Activated naive CD4-positive, alpha-beta T cell treated with anti-CD3 and anti-CD28 coated beads for 36 hours (primary cell): ENCODE measurements at regions not wholly inside any gene's neighbourhood (a gene's known extent, or its start where the extent isn't known, plus 50 kb on each side); places are given as distances from the start of the nearest gene placed in this dataset.
"Not testable (repeated sequence)": the region's sequence is repeated elsewhere in the genome, so short reads cannot be mapped to it uniquely, and the experiment has no call there.

Source experiments
- CTCF ChIA-PET: fragments of 350-600 bp; sonication (Branson Sonifier 250); formaldehyde crosslinking; loops from one replicate; lab custom pipeline; 2021; ENCODE audit warnings: antibody characterized with exemption; lab: Charles Lee
- DNase-seq: peaks from one replicate; pipeline ENCODE4 v3.0.0-alpha.2; 2020
- H3K27ac Mint-ChIP-seq: one replicate; pipeline ENCODE4 v1.8.0; 2021; ENCODE audit warnings: mild to moderate bottlenecking, mixed read lengths
- H3K27me3 Mint-ChIP-seq: one replicate; pipeline ENCODE4 v1.8.0; 2021; ENCODE audit warnings: low read depth, mixed read lengths
- H3K36me3 Mint-ChIP-seq: one replicate; pipeline ENCODE4 v1.8.0; 2021; ENCODE audit warnings: low read depth, mixed read lengths
- H3K4me1 Mint-ChIP-seq: one replicate; pipeline ENCODE4 v1.8.0; 2021; ENCODE audit warnings: low read depth, mixed read lengths
- H3K4me3 Mint-ChIP-seq: one replicate; pipeline ENCODE4 v1.8.0; 2021; ENCODE audit warnings: mild to moderate bottlenecking, moderate library complexity, mixed read lengths
- H3K9me3 Mint-ChIP-seq: one replicate; pipeline ENCODE4 v1.8.0; 2021; ENCODE audit warnings: mixed read lengths
- intact Hi-C: fragments of 100-400 bp; cut with micrococcal nuclease; formaldehyde crosslinking; loops from one replicate; pipeline ENCODE4 v1.15.1; 2023

DNA sequence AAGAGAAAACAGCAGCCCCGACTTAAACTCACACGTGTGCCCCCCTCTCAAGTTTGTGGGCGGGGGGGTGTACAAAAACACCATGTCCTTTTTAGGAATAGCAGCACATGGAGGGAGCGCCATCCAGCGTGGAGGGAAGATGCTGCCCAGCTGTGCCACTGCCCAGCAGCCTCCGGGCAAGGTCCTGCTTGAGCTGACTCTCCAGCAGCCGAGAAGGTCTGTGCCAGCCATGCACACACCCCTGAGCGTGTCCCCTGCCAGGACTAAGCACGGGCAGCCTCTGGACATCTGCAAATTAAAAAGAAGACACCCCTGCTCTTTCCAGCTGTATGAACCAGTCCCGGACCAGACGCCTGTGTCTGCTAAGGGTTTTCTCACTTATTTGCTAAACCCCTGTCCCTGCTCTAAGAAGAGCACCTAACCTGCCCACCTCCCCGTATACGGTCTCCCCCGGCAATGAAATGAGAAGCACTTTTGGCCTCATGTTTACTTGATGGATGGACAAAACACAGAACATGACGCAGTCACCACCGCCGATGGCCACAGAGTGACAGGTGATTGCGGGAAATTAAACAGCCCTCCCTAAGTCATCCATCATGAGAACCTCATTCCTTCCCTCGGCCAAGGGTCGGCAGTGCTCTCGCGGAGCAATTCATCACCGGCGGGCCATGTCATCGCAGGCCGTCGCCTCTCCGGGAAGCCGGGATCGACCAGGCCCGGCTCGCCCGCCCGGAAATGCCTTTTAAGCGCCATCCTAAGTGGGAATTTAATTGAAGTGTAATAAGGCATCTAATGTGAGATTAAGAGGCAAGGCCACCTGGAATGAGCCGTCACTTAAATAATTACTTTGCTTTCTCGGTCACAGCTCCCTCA is 96.9 kb downstream of the OLFM1 start:
- intact Hi-C loops: no loop called here
- CTCF ChIA-PET: no interaction called here
- no peaks in the 10 kb centered on the region for H3K4me1 Mint-ChIP-seq
- H3K27me3 Mint-ChIP-seq: peaks cover 2% of the 10 kb centered on the region
- no peak overlapping the region for H3K27ac Mint-ChIP-seq
- no peak overlapping the region for H3K4me3 Mint-ChIP-seq
- no peaks in the 10 kb centered on the region for H3K9me3 Mint-ChIP-seq
- H3K36me3 Mint-ChIP-seq: no peaks in the 10 kb centered on the region
- DNase-seq: no peak

DNA sequence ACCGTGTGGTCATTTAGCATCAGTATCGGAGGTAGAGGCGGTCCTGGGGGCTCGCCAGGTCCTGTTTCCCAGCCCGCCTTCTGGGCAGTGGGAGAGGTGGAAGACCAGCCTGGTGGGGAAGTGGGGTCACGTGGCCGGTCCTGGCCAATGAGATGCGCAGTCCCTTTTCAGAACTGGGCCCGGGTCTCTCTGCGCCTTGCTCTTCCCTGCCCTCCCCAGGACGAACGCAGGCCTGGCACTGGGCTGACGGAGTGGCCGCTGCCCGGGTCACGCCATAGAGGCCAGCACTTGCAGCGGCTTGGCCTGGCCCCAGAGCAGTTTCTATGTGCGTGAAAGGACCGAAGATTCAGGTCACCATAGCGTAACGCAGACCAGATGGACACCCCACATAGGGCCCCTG is 97.6 kb downstream of the OLFM1 start:
- no peak overlapping the region for H3K4me3 Mint-ChIP-seq
- peaks cover 2% of the 10 kb centered on the region for H3K27me3 Mint-ChIP-seq
- no peak for DNase-seq
- no peaks in the 10 kb centered on the region for H3K9me3 Mint-ChIP-seq
- intact Hi-C loops: no loop called here
- no peaks in the 10 kb centered on the region for H3K36me3 Mint-ChIP-seq
- CTCF ChIA-PET: no interaction called here
- no peak overlapping the region for H3K27ac Mint-ChIP-seq
- H3K4me1 Mint-ChIP-seq: no peaks in the 10 kb centered on the region

GRCh38 chr9:135186248-135187164 is 99.0 kb downstream of the OLFM1 start:
- Mint-ChIP-seq H3K4me1 (no peaks in the 10 kb centered on the region), H3K27ac (no peak overlapping the region), H3K4me3 (no peak overlapping the region), H3K9me3 (no peaks in the 10 kb centered on the region), H3K27me3 (peaks cover 2% of the 10 kb centered on the region), H3K36me3 (no peaks in the 10 kb centered on the region)
- no peak for DNase-seq
- intact Hi-C loops: no loop called here
- CTCF ChIA-PET: no interaction called here

DNA sequence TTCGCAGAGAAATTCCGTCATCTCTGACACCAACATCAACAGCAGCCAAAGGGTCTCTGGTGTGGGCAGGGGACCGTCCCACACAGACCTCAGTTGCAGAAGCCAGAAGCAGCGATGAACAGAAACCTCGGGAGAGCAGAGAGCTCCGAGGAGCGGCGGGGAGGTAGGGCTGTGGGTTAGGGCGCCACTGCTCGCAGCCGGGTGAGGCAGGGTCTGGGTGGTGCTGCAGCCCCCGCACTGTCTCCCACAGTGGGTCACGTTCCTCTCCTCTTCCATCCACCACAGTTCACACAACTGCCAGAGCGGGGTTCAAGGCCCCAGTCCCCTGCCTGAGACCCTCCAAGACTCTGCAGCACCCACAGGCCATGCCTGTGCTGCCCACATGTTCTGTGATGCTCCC is 99.9 kb downstream of the OLFM1 start:
- CTCF ChIA-PET: no interaction called here
- Mint-ChIP-seq H3K4me3 (no peak overlapping the region), H3K27ac (no peak overlapping the region), H3K4me1 (no peaks in the 10 kb centered on the region), H3K36me3 (no peaks in the 10 kb centered on the region), H3K27me3 (peaks cover 2% of the 10 kb centered on the region), H3K9me3 (no peaks in the 10 kb centered on the region)
- intact Hi-C loops: no loop called here
- no peak for DNase-seq

GRCh38 chr9:135188681-135189151 is 101.2 kb downstream of the OLFM1 start:
- Mint-ChIP-seq H3K27me3 (peaks cover 2% of the 10 kb centered on the region), H3K36me3 (no peaks in the 10 kb centered on the region), H3K9me3 (no peaks in the 10 kb centered on the region), H3K4me1 (no peaks in the 10 kb centered on the region), H3K4me3 (no peak overlapping the region), H3K27ac (no peak overlapping the region)
- DNase-seq: no peak
- CTCF ChIA-PET: no interaction called here
- intact Hi-C loops: no loop called here

DNA sequence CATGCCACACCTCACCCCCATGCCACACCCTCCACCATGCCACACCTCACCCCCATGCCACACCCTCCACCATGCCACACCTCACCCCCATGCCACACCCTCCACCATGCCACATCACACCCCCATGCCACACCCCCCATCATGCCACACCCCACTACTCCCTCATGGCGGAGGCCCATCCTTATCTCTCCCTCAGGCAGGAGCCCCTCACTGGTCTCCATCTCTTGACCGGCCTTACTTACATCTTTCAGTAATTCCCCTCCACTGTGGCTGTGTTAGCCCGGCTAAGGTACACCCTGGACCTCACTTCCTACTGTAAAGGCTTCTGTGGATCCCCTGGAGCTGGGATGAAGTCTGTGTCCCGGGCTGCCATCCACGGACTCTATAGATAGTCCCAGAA is 102.0 kb downstream of the OLFM1 start:
- Mint-ChIP-seq H3K27ac (no peak overlapping the region), H3K9me3 (no peaks in the 10 kb centered on the region), H3K36me3 (no peaks in the 10 kb centered on the region), H3K27me3 (peaks cover 2% of the 10 kb centered on the region), H3K4me1 (no peaks in the 10 kb centered on the region), H3K4me3 (no peak overlapping the region)
- CTCF ChIA-PET: no interaction called here
- DNase-seq: no peak
- intact Hi-C loops: no loop called here

DNA sequence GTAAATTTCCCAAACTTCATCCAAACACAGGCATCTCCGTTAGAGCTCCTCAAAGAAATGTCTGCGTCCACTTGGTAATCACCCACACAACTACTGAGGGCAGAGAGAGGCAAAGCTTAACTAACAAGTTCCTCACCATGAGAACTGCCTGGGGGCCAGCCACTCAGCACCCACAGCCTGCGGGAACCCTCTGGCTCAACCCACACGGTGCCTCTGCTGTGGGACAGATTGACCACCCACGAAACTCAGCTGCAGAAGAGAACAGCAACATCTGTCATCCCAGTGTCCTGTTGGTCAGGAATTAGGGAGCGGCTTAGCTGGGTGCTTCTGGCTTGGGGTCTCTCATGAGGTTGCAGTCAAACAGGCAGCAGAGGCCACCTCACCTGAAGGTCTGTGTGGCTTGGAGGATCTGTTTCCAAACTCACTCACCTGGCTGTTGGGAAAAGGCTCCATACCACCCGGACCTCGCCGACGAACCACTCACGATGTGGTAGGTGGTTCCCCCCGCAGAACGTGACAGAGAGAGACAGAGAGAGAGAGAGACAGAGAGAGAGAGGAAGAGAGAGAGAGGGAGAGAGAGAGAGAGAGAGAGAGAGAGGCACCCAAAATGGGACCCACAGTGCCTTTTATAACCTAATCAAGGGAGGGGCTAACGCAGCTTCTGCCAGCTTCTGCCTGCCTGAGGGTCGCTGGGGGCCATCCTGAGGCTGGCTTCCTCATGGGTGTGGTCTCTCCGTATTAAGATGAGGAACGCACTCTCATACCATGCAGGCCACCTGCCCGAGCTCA is 103.5 kb downstream of the OLFM1 start:
- CTCF ChIA-PET: no interaction called here
- H3K4me3 Mint-ChIP-seq: no peak overlapping the region
- intact Hi-C loops: no loop called here

DNA sequence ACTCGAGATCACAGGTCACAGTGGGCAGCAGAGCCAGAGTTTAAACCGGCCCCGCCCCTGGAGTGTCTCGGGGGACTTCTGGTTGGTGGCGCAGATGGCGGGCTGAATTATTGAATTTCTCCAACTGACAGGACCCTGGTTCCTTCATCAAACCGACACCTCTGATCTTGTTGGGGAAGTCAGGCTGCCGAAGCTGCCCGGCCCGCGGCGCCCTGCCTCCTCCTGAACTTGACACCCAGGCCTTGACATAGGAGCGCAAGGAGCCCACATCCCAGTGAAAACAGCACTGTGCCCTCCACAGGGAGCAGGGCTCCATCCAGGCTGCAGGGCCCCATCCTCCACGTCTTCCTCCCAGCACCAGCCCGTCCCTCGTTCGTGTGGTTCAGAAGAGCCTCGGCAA is 105.2 kb downstream of the OLFM1 start:
- H3K27ac Mint-ChIP-seq: no peak overlapping the region
- no peak overlapping the region for H3K4me3 Mint-ChIP-seq
- intact Hi-C loops: no loop called here
- no peak for DNase-seq
- CTCF ChIA-PET: no interaction called here
- H3K9me3 Mint-ChIP-seq: no peaks in the 10 kb centered on the region
- H3K27me3 Mint-ChIP-seq: peaks cover 5% of the 10 kb centered on the region
- H3K4me1 Mint-ChIP-seq: no peaks in the 10 kb centered on the region
- no peaks in the 10 kb centered on the region for H3K36me3 Mint-ChIP-seq

More for the DNA sequence above, 103.5 kb downstream of the OLFM1 start:
- Mint-ChIP-seq H3K36me3 (no peaks in the 10 kb centered on the region), H3K4me1 (no peaks in the 10 kb centered on the region), H3K9me3 (no peaks in the 10 kb centered on the region), H3K27ac (no peak overlapping the region), H3K27me3 (peaks cover 2% of the 10 kb centered on the region)
- DNase-seq: no peak

DNA sequence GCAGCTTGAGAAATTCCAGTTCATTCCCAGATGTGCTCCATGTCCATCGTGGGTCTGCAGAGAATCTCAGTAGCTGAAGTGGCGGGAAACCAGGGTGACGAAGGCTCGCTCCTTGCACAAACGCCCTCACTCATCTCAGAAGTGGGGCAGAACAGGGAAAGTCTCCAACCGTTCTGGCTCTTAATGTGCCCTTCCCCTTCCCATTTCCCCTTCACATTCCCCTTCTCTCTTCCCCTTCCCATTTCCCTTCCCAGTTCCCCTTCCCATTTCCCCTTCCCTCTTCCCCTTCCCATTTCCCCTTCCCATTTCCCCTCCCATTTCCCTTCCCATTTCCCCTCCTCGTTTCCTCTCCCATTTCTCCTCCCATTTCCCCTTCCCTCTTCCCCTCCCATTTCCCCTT is 108.5 kb downstream of the OLFM1 start:
- H3K9me3 Mint-ChIP-seq, H3K36me3 Mint-ChIP-seq, H3K4me1 Mint-ChIP-seq, intact Hi-C loops, DNase-seq, H3K4me3 Mint-ChIP-seq, H3K27ac Mint-ChIP-seq, CTCF ChIA-PET: not testable (repeated sequence)
- H3K27me3 Mint-ChIP-seq: peaks cover 15% of the 10 kb centered on the region

DNA sequence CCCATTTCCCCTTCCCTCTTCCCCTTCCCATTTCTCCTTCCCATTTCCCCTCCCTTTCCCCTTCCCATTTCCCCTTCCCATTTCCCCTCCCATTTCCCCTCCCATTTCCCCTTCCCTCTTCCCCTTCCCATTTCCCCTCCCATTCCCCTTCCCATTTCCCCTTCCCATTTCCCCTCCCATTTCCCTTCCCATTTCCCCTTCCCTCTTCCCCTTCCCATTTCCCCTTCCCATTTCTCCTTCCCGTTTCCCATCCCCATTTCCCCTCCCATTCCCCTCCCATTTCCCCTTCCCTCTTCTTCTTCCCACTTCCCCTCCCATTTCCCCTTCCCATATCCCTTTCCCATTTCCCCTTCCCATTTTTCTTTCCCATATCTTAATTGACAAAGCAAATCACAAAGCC is 109.0 kb downstream of the OLFM1 start:
- intact Hi-C loops: no loop called here
- no peaks in the 10 kb centered on the region for H3K4me1 Mint-ChIP-seq
- CTCF ChIA-PET: no interaction called here
- H3K36me3 Mint-ChIP-seq: no peaks in the 10 kb centered on the region
- no peaks in the 10 kb centered on the region for H3K9me3 Mint-ChIP-seq
- no peak for DNase-seq
- peaks cover 15% of the 10 kb centered on the region for H3K27me3 Mint-ChIP-seq
- H3K27ac Mint-ChIP-seq: no peak overlapping the region
- H3K4me3 Mint-ChIP-seq: no peak overlapping the region

DNA sequence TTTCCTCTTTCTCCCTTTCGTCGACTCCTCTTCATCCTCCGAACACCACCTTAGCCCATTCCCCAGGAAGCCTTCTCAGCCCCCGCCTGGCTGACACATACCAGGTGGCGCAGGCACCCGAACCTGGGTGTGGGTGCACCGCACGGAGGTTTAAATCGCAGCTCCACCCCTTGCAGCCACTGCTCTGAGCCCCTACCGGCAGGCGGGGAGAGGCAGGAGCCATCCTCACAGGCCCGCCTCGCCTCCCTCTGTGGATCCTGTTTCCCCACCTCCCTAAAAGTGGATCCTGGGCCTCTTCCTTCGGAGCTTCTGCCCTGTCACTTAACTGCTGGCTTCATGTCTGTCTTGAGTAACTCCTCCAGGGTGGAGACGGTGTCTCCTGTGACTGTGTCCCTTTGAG is 110.7 kb downstream of the OLFM1 start:
- Mint-ChIP-seq H3K36me3 (no peaks in the 10 kb centered on the region), H3K9me3 (no peaks in the 10 kb centered on the region), H3K4me1 (no peaks in the 10 kb centered on the region), H3K4me3 (no peak overlapping the region), H3K27me3 (peaks cover 15% of the 10 kb centered on the region), H3K27ac (no peak overlapping the region)
- CTCF ChIA-PET: no interaction called here
- intact Hi-C loops: no loop called here
- no peak for DNase-seq

- no peak for DNase-seq
- CTCF ChIA-PET: no interaction called here
Measured at GRCh38 chr9:135198586-135199285, 111.3 kb downstream of the OLFM1 start.

More at GRCh38 chr9:135198586-135199285, 111.3 kb downstream of the OLFM1 start:
- intact Hi-C loops: no loop called here
- no peaks in the 10 kb centered on the region for H3K4me1 Mint-ChIP-seq
- H3K27ac Mint-ChIP-seq: no peak overlapping the region
- H3K27me3 Mint-ChIP-seq: peaks cover 15% of the 10 kb centered on the region
- H3K4me3 Mint-ChIP-seq: no peak overlapping the region
- H3K9me3 Mint-ChIP-seq: no peaks in the 10 kb centered on the region
- H3K36me3 Mint-ChIP-seq: no peaks in the 10 kb centered on the region
